Epidermal melanocyte (primary cell): ENCODE measurements at regions not wholly inside any gene's neighbourhood (a gene's known extent, or its start where the extent isn't known, plus 50 kb on each side); places are given as distances from the start of the nearest gene placed in this dataset.
A peak's percentile ranks its signal among the peaks of the same experiment; 100 is the strongest.
"Not testable (repeated sequence)": the region's sequence is repeated elsewhere in the genome, so short reads cannot be mapped to it uniquely, and the experiment has no call there.

Source experiments
- DNase-seq: peaks from one replicate; pipeline ENCODE4 v3.0.0; 2011; ENCODE audit warnings: low spot score; ENCODE audit not compliant: insufficient read length

DNA sequence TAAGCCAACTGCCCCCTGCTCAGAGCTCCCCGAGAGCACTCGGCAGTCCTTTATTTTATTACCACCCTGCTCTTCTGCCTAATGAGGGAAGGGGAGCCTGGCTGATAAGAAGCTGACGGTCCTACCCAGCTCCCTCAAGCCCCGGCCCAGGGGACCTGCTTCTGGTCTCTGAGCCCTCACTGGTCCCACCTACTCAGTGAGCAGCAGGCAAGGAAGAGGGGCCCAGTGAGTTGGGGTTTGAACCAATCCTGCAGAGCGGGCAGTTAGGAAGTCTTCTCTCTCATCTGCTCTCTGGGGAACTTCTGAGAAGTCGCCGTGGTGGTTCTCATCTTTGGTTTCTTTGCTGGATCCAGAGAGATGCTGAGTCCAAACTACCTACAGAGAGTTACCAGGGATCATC is 218.9 kb downstream of the NDUFA10 start:
- no peak for DNase-seq

DNA sequence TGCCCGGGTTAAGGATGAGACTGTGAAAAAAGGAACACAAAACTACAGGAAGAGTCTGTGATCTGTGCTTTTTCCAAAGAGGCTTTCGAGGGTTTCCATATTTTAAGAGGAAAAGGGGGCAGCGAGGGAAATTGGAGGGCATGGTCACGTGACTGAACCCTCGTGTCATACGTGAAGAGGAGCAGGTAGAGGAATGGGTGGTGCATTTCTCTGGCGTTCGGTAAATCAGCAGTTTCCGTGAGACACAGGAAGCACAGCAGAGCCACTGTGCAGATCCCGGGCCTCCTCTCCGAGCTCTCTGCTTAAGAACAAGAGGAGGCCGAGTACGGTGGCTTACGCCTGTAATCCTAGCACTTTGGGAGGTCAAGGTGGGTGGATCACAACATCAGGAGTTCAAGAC is 219.7 kb downstream of the NDUFA10 start:
- no peak for DNase-seq

DNA sequence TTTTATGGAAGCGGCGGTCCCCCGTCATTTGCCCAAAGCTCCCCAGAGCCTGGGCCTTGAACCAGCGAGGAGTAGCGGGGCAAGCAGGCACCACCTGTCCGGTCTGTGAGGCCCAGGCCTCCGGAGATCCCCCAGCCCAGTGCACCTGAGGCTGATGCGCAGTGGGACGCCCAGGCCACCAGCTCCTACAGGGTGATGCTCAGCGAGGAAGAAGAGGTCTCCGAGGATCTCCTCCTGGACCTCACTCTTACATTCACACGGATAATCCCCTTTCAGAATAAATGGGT is 220.2 kb downstream of the NDUFA10 start:
- DNase-seq = no peak

DNA sequence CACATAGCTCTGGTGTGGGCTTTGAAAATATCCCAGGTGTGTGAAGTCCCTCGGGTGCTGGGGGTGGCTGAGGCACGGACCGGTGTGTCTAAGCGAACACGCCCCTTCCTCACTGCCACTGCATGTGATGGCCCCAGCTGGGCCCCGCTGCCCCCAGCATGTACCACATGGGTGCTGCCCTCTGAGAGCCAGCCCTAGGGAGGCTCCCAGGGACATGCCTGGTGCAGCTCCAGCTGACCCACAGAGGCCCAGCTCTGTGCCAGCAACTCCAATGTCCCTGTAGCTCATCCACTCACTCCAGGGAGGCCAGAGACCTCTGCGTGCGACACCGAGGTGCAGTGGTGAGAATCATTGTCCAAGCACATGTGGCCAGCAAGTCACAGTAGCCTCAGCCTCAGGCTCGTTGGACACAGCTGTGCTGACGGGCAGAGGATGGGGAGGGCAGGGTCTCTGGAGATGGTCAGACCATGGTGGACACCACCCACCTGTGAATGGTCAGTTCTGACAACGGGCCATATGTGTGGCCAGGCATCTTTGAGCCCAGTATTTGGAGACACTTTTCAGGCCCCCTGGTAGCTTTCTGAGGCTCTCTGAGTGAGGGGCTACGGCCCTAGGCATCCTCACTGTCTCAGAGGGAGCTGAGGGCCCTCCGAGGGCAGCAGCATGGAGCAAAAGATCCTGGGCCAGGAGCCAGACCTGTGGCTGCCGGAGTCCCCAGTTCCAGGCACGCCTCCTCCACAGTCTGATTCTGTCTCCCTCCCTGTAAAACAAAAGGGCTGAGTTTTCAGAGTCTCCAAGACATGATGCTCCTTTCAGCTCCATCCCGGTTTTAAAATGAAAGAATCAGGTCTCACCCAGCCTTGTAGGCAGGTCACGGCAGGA is 220.7 kb downstream of the NDUFA10 start:
- no peak for DNase-seq

DNA sequence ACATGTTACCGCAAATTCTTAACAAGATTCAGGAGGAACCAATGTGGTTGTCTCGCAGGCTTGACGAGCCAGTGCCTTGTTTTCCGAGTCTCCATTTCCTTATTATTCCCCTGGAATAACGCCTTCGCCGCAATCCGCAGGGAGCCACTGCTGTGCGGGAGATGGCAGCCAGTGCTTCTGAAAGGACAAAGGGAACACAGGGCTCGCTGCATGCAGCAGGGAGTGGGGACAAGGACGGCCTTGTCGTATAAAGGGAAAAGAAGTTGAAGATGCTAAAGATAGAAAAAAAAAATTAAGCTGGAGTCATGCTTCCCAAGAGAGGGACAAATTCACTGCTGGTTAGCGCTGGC is 221.4 kb downstream of the NDUFA10 start:
- no peak for DNase-seq

DNA sequence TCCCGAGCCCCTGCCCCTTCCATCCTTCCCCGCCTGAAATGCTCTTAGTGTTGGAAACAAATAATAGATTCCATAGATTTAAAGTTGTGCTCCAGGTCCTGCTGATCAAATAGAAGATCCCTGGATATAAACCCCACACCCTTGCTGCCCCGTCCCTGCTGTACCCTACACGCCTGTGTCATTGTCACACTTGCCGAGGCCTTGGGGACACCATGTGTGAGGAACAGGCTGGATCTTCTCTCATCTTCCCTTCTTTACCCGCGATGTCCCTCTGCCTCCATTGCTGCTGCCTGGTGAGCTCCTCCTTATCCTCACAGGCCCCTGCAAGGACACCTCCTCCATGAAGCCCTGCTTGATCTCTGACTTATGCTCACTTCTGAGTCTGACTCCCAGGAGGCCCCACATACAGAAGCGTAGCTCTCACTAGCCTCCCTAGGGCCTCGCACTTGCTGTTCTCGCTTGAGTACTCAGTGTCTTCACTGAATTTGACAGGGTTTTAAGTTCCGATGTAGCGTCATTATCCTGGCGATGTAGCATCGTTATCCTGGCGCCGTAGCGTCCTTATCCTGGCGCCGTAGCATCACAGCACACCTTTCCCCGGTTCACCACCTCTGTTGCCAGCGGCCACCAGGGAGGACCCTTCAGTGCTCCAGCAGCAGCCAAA is 221.9 kb downstream of the NDUFA10 start:
- DNase-seq = no peak

DNA sequence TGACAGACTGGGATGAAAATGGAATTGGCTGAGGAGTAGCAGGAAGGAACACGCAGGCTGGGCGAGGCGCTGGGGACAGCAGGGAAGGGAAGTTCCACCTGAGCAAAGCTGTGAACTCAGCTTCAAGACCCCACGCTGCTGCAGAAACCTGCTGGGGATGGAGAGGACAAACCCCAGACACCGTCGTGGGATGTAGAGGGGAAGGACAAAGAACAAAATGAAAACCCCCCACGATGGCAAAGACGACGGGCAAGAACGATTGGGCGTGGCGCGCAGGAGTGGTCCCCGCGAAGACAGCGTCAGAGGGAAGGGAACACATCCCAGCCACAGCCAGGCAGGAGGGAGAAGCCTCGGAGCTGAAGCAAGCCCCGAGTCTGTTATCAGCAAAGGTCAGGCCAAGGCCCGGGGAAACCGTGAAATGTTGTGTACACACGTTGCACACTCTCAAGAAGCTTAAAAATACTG is 222.9 kb downstream of the NDUFA10 start:
- DNase-seq = no peak

DNA sequence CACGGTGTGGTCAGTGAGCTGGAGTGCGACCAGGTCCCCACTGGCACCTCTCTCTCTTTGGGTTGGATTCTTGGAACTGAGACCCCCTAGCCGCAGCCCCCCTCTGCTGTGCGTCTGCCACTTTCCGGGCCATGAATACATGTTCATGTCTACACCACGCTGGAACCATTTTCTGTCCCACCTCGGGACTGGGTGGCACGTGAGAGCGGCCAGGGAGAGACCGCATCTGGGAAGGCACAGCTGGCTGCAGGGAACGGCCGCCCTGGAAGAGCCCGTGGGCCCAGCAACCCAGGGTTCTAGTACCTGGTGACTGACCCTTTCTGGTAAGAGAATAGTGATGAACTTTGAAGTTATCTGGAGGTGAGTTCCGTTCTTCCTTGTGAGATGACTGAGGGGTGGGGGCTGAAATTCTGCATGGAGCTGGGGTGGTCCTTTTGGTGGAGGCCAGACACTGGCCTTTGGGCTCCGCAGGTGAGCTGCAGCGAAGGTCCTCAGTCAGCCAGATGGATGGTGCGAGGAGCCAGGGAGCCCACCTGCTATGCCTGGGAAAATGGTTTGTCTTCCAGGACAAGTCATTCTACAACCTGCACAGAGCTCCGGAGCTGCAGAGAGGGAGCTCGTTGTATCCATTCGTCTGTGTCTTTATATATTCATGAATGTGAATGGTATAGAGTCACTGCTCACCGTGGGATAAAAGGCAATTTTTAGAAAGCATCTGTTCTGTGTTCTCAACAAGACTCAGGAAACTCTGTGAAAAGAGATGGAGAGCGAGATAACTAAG is 223.5 kb downstream of the NDUFA10 start:
- DNase-seq = no peak

DNA sequence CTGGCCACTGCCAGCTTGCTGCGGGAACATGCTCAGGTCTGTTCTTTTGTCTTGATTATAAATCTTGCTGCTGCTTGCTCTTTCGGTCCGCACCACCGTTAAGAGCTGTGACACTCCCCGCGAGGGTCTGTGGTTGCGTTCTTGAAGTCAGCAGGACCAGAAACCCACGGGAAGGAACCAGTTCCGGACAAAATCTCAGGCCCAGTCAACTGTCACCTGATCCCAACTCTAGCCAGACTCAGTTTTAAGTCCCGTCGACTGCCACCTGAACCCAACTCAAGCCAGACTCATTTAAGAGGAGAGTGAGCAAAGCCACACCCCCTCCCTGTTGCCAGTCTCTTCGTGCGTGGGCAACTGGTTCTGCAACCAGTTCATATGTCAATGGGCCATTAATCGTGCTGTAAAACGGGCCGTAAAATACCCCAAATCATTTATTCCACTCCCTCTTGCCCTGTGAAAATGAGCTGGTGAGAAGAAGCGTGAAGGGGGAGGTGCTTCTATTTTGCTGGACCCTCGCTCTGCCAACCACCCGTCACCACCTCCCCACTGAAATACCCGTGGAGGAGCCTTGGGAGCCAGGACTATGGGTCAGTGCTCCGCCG is 224.3 kb downstream of the NDUFA10 start:
- no peak for DNase-seq

DNA sequence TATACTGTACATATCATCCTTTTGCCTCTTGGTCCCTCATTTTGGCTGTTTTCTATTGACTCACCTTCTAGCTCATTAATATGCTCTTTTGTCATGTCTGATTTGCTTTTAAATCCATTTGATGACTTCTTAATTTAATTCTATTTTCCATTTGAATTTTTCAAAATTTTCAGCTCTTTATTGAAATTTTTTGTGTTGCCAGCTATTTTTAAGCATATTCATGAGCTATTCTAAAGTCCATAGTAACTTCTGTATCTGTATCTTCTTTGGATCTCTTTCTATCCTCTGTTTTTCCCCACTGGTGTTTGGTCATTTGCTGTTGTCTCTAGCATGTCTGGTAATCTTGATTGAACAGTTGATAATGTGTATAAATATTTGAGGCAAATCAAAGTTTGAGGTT is 227.8 kb downstream of the NDUFA10 start:
- no peak for DNase-seq

DNA sequence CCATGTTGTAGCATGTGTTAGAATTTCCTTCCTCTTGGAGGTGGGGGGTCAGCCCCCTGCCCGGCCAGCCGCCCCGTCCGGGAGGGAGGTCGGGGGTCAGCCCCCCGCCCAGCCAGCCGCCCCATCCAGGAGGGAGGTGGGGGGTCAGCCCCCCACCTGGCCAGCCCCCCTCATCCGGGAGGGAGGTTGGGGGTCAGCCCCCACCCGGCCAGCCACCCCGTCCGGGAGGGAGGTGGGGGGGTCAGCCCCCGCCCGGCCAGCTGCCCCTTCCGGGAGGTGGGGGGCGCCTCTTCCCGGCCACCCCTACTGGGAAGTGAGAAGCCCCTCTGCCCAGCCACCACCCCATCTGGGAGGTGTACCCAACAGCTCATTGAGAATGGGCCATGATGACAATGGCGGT is 229.4 kb downstream of the NDUFA10 start:
- not testable (repeated sequence) for DNase-seq

DNA sequence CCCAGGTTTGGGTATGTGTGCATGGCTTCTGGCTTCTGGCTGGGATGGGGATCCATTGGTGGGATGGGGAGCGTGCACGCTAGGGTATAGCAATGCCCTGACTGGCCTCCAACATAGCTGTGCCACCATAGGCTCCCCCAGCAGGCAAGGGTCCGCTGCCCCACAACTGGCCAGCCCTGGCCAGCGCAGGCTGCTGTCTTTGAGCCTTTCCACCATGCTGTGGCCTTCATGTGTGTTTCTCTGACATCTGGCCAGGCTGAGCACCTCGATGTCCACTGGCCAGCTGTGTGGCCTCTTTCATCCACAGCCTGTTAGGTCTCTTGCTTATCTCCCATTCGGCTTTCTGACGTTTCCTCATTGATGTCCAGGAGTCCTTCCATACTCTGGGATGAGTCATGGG is 231.3 kb downstream of the NDUFA10 start:
- DNase-seq = no peak

DNA sequence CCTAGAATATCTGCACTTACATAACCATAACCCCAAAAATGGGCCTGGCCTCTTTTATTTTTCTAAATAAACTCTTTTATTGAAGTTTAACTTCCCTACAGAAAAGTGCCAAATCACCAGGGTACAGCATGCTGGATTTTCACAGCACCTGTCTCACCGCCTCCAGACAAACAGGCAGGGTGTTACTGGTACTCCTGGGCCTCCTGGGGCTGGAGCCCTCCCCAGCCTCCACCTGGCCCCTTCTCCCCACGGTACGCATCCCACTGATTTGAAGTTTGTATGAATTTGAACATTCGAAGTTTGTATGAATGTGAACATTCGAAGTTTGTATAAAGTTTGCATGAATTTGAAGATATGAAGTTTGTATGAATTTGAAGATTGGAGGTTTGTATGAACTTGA is 232.1 kb downstream of the NDUFA10 start:
- no peak for DNase-seq

DNA sequence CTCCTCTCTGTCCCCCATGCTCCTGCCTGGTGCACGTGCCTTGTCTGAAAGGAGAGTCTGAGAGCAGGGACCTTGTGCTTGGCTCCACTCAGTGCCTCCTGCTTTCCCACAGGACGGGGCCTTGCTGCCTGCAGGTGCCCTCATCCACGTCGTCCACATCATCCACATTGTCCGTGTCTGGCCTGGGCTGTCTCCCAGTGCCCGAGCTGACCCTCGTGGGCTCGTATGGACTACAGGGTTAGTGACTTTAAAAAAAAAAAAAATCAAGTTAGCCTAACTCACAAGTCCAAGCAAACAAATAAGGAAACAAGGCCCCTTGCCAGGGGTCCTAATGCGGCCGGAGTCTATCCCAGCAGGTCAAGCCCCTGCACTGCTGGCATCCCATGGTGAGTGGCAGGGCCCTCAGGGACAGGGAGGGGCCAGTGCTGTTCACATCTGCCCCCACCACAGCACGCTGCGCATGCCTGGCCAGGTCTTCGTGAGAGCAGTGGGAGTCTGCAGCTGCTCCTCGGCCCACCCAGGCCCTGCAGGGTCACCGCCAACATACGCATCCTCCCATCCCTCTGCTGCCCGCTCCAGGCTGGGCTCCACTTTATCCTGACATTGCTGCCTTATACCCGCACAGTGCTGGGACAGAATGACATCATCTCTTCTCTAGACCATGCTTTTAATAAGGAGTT is 232.6 kb downstream of the NDUFA10 start:
- no peak for DNase-seq

DNA sequence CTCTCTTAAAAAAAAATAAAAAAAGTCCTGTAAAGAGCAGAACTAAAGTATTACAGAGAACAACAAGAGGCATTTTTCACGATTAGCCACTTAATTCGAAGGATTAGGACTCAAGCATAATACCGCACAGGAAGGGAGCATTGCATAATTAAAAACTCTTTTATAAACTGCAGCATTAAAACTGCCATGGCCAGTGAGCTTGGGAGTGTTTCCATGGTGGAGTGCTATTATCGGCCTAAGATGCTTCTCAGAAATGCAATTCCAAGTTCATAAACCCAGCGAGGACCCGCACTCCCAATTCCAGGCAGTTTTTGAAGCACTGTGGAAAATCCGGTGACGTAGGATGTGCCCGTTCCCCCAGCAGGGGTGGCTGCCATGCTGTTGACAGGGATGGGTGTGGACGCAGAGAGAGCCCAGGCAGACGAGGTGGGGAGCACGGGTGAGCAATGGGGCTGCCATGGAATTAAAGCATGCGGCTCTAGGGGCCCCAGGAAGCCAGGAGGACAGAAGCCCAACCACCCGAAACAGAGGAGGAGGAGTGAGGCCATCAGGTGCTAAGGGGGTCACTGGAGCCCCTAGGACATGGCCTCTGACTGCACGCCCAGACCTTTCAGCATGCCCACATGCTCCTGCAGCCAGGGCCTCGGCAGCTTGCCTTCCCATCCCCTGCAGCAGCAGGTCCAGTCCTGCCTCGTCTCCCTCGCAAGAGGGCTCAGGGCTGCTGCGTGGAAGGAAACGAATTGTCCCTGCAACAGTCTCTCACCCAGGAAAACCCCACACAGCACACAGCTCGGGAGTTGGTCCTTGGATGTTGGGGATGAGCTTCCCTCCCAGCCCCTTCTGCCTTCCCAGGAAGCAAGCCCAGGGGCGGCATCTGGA is 233.4 kb downstream of the NDUFA10 start:
- no peak for DNase-seq

DNA sequence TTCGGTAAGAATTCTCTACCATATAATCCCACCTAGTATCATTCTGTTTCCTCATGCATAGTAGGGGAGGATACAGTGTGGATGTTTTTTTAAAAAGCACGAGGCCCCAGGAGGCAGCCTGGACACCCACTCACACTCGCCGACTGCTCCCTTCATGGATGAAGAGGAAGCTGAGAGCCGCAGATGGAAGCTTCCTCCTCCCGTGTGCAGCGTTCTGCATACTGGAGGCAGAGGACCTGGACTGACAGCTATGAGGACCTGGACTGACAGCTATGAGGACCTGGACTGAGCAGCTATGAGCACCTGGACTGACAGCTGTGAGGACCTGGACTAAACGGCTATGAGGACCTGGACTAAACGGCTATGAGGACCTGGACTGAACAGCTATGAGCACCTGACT is 234.4 kb downstream of the NDUFA10 start:
- DNase-seq = no peak

DNA sequence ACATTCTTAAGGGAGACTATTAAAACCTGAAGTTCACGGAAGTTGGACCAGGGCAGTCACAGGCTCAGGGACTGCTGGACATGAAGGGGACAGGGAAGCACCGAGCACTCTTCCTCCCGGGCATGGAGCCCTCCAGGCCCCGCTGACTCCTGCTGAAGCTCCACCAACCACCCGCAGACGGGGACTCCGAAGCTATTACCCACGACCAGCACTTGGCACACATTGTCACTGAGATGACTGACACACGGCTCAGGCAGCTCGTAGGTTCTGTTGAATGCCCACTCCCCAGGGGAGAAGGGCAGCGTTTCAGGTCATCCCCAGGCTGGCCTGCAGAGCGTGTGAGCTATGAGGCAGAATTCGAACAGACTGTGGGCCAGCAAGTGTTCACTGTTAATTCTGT is 234.8 kb downstream of the NDUFA10 start:
- no peak for DNase-seq

DNA sequence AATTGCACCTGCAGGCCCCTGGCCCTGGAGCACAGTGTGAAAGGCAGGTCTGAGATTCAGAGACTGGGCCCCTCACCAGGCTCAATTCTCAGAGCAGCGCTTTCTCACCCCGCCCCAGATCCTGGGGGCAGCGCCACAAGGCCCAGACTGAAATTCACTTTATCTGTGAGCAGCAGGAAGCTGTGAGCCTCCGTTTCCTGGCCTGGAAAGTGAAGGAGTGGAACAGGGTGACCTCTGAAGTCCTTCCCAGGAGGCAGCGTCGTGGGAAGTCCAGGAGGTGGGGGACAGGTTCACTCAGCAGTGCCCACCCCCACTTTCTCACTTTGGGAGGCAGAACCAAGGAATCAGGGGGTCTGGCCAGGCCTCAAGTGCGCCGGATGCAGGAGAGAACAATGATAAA is 235.4 kb downstream of the NDUFA10 start:
- DNase-seq = no peak

DNA sequence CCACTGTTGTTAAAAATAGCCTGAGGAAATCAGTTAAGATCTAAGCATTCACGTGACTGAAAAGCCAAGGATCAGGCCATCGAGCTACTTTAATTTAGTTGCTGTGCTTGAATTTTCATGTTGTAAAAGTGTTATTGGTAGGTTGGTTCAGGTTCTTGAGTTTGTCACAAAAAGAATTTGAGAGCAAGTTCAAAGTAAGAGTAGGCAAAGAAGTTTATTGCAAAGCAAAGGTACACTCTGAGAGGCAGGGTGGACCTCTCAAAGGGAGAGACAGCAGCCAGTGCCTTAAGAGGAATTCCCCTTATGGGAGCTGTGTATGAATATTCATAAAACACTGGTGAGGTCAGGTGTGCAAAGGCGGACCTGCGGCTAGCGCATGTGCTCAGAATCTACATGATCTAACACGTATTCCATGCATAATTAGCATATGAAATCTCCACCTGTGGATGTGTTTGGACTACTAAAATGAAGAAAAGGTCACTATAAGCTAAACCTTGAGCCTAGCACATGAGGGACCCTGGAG is 236.5 kb downstream of the NDUFA10 start:
- DNase-seq = peak; percentile 57

DNA sequence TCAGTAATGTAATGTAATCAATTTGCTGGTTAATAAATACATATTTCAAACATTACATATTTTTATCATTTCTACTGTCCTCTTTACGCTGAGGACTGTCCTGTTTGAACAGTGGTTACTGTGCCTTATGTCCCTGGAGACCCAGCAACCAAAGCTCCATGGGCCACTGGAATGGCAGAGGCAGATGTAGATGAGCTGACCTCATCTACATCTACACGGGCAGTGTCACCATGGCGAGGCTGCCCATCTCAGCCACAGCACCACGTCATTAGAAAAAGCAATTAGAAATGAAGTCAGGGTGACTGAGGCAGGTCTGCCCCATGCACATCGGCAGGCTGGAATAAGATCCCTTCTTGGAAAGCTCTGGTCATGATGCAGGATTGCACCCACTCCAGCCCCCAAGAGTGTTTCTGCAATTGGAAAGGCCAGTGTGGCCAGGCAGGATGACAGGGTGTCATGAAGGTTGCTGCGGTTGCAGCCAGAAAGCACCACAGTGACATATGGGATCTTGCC is 237.5 kb downstream of the NDUFA10 start:
- no peak for DNase-seq
